ENCODE measurements at regions not wholly inside any gene's neighbourhood (a gene's known extent, or its start where the extent isn't known, plus 50 kb on each side); places are given as distances from the start of the nearest gene placed in this dataset.

GRCh38 chr6:44629636-44630035, 242.1 kb downstream of the CDC5L start:
- H3K9me3 ChIP-seq (ENCODE audit: control insufficient read depth, insufficient read depth, low read depth, low read length), result no peaks in the 10 kb centered on the region
- DNase-seq (ENCODE audit: low read depth, low spot score), result no peak
- no peak overlapping the region for H3K4me3 ChIP-seq (ENCODE audit: low read depth in 2 of 2, low read length in 2 of 2)
- CTCF ChIA-PET, result no interaction called here
- POLR2A ChIA-PET, result no interaction called here
- BruUV-seq (replicated peaks), result no TSS peak
- no peak for ATAC-seq
- no peak for TF ChIP-seq CTCF (IDR thresholded peaks at IDR 0.05)
- TF ChIP-seq SIN3A (IDR thresholded peaks at IDR 0.05; ENCODE audit: borderline replicate concordance, insufficient read depth, low read depth, low read length), result no peak
- TF ChIP-seq TCF7L2 (IDR thresholded peaks at IDR 0.05; ENCODE audit: low read depth, low read length), result no peak
- TF ChIP-seq POLR2AphosphoS5 (IDR thresholded peaks at IDR 0.05; ENCODE audit: low read depth, low read length), result no peak
- TF ChIP-seq, protein P1, sequence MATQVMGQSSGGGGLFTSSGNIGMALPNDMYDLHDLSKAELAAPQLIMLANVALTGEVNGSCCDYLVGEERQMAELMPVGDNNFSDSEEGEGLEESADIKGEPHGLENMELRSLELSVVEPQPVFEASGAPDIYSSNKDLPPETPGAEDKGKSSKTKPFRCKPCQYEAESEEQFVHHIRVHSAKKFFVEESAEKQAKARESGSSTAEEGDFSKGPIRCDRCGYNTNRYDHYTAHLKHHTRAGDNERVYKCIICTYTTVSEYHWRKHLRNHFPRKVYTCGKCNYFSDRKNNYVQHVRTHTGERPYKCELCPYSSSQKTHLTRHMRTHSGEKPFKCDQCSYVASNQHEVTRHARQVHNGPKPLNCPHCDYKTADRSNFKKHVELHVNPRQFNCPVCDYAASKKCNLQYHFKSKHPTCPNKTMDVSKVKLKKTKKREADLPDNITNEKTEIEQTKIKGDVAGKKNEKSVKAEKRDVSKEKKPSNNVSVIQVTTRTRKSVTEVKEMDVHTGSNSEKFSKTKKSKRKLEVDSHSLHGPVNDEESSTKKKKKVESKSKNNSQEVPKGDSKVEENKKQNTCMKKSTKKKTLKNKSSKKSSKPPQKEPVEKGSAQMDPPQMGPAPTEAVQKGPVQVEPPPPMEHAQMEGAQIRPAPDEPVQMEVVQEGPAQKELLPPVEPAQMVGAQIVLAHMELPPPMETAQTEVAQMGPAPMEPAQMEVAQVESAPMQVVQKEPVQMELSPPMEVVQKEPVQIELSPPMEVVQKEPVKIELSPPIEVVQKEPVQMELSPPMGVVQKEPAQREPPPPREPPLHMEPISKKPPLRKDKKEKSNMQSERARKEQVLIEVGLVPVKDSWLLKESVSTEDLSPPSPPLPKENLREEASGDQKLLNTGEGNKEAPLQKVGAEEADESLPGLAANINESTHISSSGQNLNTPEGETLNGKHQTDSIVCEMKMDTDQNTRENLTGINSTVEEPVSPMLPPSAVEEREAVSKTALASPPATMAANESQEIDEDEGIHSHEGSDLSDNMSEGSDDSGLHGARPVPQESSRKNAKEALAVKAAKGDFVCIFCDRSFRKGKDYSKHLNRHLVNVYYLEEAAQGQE (IDR thresholded peaks at IDR 0.05; ENCODE audit: insufficient read depth in 1 of 2, low read depth in 2 of 2, low read length in 1 of 2), result no peak
- H3K27ac ChIP-seq (ENCODE audit: low read length), result no peak overlapping the region
- intact Hi-C loops (cut with micrococcal nuclease; ENCODE audit: unreplicated experiment) (loop anchor here (5.0 kb wide), 1 partner anchor 788 kb away; no protein-coding TSS in a partner anchor), in situ Hi-C loops (cut with HindIII; ENCODE audit: low pct_unique_long_range_greater_than_20kb, low sequenced_read_pairs) (no loop called here)
- H3K4me1 ChIP-seq (ENCODE audit: control insufficient read depth, insufficient read depth, low read length), result no peaks in the 10 kb centered on the region; the same call in 1 of the 2 replicates
- H3K27me3 ChIP-seq (ENCODE audit: control insufficient read depth, insufficient read depth, low read length), result peaks cover 2% of the 10 kb centered on the region; the same call in 1 of the 2 replicates
- H3K36me3 ChIP-seq (ENCODE audit: control insufficient read depth, insufficient read depth, low read length), result no peaks in the 10 kb centered on the region

DNA sequence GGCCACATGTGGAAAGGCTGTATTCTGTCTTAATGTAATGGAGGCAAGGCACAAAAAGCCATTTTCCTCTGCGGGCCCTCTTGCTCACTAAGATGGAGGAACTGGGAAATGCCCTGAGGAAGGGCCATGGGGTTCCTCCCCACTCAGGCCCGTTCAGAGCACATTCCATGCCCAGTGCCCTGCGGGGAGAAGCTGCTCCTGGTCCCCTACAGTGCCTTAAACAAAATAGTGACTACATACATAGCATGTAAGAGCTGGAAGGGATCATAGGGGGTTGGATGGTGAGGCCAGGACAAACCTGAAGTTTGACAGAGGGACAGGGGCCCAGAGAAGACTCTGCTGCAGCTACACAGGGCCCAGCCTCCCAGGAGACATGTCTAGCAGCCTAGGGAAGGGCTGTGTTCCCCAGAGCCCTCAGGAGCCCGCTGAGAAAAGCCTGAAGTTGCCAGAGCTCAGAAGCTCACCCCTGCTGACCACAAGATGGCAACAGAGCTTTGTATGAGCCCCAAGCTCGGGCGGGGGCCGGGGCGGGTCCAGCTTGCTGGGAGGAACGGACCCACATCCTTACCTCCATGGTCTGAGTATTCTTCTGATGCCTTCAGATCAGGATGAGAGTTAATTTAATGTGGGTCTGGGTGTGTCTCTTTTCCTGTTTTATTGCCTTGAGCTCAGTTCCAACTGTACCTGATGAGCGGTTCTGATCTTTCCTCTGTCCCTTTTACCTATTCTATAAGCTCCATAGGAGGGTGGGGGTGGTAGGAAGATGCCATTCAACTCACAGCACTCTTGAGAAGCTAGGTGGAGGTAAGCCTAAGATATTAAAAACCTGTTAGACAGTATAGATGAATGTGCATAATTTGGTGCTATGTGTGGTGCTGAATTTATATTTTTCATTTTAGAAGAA, 242.9 kb downstream of the CDC5L start:
- POLR2A ChIA-PET, result no interaction called here
- no peaks in the 10 kb centered on the region; the same call in 1 of the 2 replicates for H3K4me1 ChIP-seq (ENCODE audit: control insufficient read depth, insufficient read depth, low read length)
- TF ChIP-seq SIN3A (IDR thresholded peaks at IDR 0.05; ENCODE audit: borderline replicate concordance, insufficient read depth, low read depth, low read length), result no peak
- peak; percentile 81 for TF ChIP-seq CTCF (IDR thresholded peaks at IDR 0.05)
- TF ChIP-seq TCF7L2 (IDR thresholded peaks at IDR 0.05; ENCODE audit: low read depth, low read length), result no peak

More for the DNA sequence above, 242.9 kb downstream of the CDC5L start:
- Histone ChIP-seq H3K27ac (ENCODE audit: low read length) (no peak overlapping the region), H3K9me3 (ENCODE audit: control insufficient read depth, insufficient read depth, low read depth, low read length) (no peaks in the 10 kb centered on the region), H3K4me3 (ENCODE audit: low read depth in 2 of 2, low read length in 2 of 2) (no peak overlapping the region), H3K36me3 (ENCODE audit: control insufficient read depth, insufficient read depth, low read length) (no peaks in the 10 kb centered on the region), H3K27me3 (ENCODE audit: control insufficient read depth, insufficient read depth, low read length) (peaks cover 2% of the 10 kb centered on the region; the same call in 1 of the 2 replicates)
- DNase-seq (ENCODE audit: low read depth, low spot score) (no peak), ATAC-seq (peak; percentile 84)
- CTCF ChIA-PET, result interaction anchor here (0.5 to 1.5 kb wide), 7 partner anchors 16 to 1292 kb away, joined by 3 to 8 read pairs (median 3); no protein-coding TSS in a partner anchor
- in situ Hi-C loops (cut with HindIII; ENCODE audit: low pct_unique_long_range_greater_than_20kb, low sequenced_read_pairs) (no loop called here), intact Hi-C loops (cut with micrococcal nuclease; ENCODE audit: unreplicated experiment) (loop anchor here (5.0 kb wide), 1 partner anchor 787 kb away; no protein-coding TSS in a partner anchor)
- BruUV-seq (replicated peaks), result no TSS peak
